CD4-positive, CD25-positive, alpha-beta regulatory T cell (primary cell): ENCODE measurements at regions not wholly inside any gene's neighbourhood (a gene's known extent, or its start where the extent isn't known, plus 50 kb on each side); places are given as distances from the start of the nearest gene placed in this dataset.

ENCODE experiments used
- ATAC-seq, 2 donors: fragments of 150-1000 bp; cut with Tn5 transposase; one replicate each; pipeline ENCODE4 v1.10.0; 2021; ENCODE audit warnings: low read depth in 2 of 2, moderate number of reproducible peaks in 2 of 2, moderate library complexity in 1 of 2
- DNase-seq, 3 donors: peaks; one replicate each; pipeline versions ENCODE4 v3.0.0 to v3.0.0-alpha.2; 2012 to 2022; ENCODE audit warnings: mixed read lengths in 1 of 3
- H3K27ac ChIP-seq: one replicate; pipeline ENCODE4 v1.7.0; 2013; ENCODE audit warnings: mild to moderate bottlenecking, low read length; ENCODE audit not compliant: insufficient read depth, poor library complexity, severe bottlenecking
- H3K27me3 ChIP-seq: one replicate; pipeline ENCODE4 v1.7.0; 2013; ENCODE audit warnings: low read length; ENCODE audit not compliant: control insufficient read depth, insufficient read depth
- H3K36me3 ChIP-seq: one replicate; pipeline ENCODE4 v1.7.0; 2013; ENCODE audit warnings: mild to moderate bottlenecking, low read length, moderate library complexity; ENCODE audit not compliant: control insufficient read depth, insufficient read depth
- H3K4me1 ChIP-seq: 2 replicates; pipeline ENCODE4 v1.7.0; 2013; ENCODE audit warnings: mild to moderate bottlenecking, low read length; ENCODE audit not compliant: insufficient read depth, control insufficient read depth, poor library complexity, severe bottlenecking
- H3K4me3 ChIP-seq: one replicate; pipeline ENCODE4 v1.7.0; 2013; ENCODE audit warnings: low read depth, mild to moderate bottlenecking, low read length, moderate library complexity
- H3K9me3 ChIP-seq, 2 experiments: 1 replicate in 1 of 2; 2 replicates in 1 of 2; pipeline ENCODE4 v1.7.0; 2013; ENCODE audit warnings: low read length in 2 of 2, mild to moderate bottlenecking in 1 of 2, moderate library complexity in 1 of 2; ENCODE audit not compliant: control insufficient read depth in 2 of 2
- H3K27ac Mint-ChIP-seq, 3 donors: one replicate each; pipeline ENCODE4 v1.8.0; 2020 to 2022; ENCODE audit warnings: mild to moderate bottlenecking in 3 of 3, mixed read lengths in 3 of 3, moderate library complexity in 2 of 3
- H3K27me3 Mint-ChIP-seq: one replicate; pipeline ENCODE4 v1.8.0; 2022; ENCODE audit warnings: mild to moderate bottlenecking, mixed read lengths
- H3K36me3 Mint-ChIP-seq: one replicate; pipeline ENCODE4 v1.8.0; 2020; ENCODE audit warnings: mixed read lengths
- H3K4me1 Mint-ChIP-seq, 4 donors: one replicate each; pipeline ENCODE4 v1.8.0; 2020 to 2022; ENCODE audit warnings: mixed read lengths in 4 of 4, mild to moderate bottlenecking in 1 of 4
- H3K4me3 Mint-ChIP-seq, 4 donors: one replicate each; pipeline ENCODE4 v1.8.0; 2020 to 2022; ENCODE audit warnings: mild to moderate bottlenecking in 4 of 4, mixed read lengths in 4 of 4, moderate library complexity in 3 of 4
- H3K9me3 Mint-ChIP-seq, 7 donors: one replicate each; pipeline ENCODE4 v1.8.0; 2020 to 2022; ENCODE audit warnings: mixed read lengths in 7 of 7, mild to moderate bottlenecking in 3 of 7, moderate library complexity in 2 of 7

GRCh38 chr16:64853551-64853950, 268.3 kb downstream of the CDH11 start:
- no peak overlapping the region for H3K4me3 ChIP-seq
- Mint-ChIP-seq H3K4me3 (no peak overlapping the region), H3K27me3 (no peaks in the 10 kb centered on the region), H3K27ac (no peak overlapping the region), H3K36me3 (no peaks in the 10 kb centered on the region), H3K4me1 (no peaks in the 10 kb centered on the region), H3K9me3 (peaks cover 2 to 16% (median 4%) of the 10 kb centered on the region in 7 donors)
- H3K36me3 ChIP-seq, result no peaks in the 10 kb centered on the region
- peaks cover 0 to 11% of the 10 kb centered on the region in 2 experiments for H3K9me3 ChIP-seq
- no peak overlapping the region for H3K27ac ChIP-seq
- DNase-seq (no peak), ATAC-seq (no peak)
- H3K27me3 ChIP-seq, result no peaks in the 10 kb centered on the region
- no peaks in the 10 kb centered on the region for H3K4me1 ChIP-seq

GRCh38 chr16:64846966-64847365, 274.9 kb downstream of the CDH11 start:
- DNase-seq (no peak), ATAC-seq (no peak)
- Histone ChIP-seq H3K4me3 (no peak overlapping the region), H3K4me1 (no peaks in the 10 kb centered on the region), H3K27ac (no peak overlapping the region), H3K9me3 (peaks cover 2 to 4% of the 10 kb centered on the region in 2 experiments), H3K36me3 (no peaks in the 10 kb centered on the region), H3K27me3 (no peaks in the 10 kb centered on the region)
- no peaks in the 10 kb centered on the region for H3K4me1 Mint-ChIP-seq
- H3K27ac Mint-ChIP-seq, result no peak overlapping the region
- H3K36me3 Mint-ChIP-seq, result no peaks in the 10 kb centered on the region
- H3K27me3 Mint-ChIP-seq, result no peaks in the 10 kb centered on the region
- H3K9me3 Mint-ChIP-seq, result peaks cover 2 to 24% (median 11%) of the 10 kb centered on the region in 7 donors
- H3K4me3 Mint-ChIP-seq, result no peak overlapping the region

DNA sequence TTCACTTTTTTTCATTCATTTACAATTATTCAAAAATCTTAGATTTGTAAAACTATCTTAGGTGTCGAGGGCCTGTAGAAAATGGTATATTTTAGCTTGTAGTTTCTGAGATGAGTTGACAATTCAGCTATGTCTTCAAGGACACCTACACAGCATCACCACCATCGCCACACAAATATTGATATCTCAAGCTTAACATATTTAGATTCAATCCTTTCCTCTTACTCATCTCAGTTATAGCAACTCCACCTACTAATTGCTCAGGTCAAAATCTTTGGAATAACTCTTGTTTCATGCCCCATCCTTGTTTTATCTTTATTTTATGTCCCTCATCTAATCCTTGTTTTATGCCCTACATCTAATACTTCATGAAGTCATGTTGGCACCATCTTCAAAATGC, 276.8 kb downstream of the CDH11 start:
- H3K27ac Mint-ChIP-seq, result peak overlapping the region in 1 of 3 donors; percentile 27
- Histone ChIP-seq H3K9me3 (peaks cover 1 to 2% of the 10 kb centered on the region in 2 experiments), H3K27ac (no peak overlapping the region), H3K4me1 (no peaks in the 10 kb centered on the region), H3K4me3 (no peak overlapping the region), H3K27me3 (no peaks in the 10 kb centered on the region), H3K36me3 (no peaks in the 10 kb centered on the region)
- H3K4me1 Mint-ChIP-seq, result no peaks in the 10 kb centered on the region
- DNase-seq (no peak), ATAC-seq (no peak)
- no peaks in the 10 kb centered on the region for H3K36me3 Mint-ChIP-seq
- H3K9me3 Mint-ChIP-seq, result peaks cover 3 to 34% (median 14%) of the 10 kb centered on the region in 7 donors
- no peaks in the 10 kb centered on the region for H3K27me3 Mint-ChIP-seq
- H3K4me3 Mint-ChIP-seq, result no peak overlapping the region

GRCh38 chr16:64841482-64841881, 280.4 kb downstream of the CDH11 start:
- H3K27ac ChIP-seq, result no peak overlapping the region
- peaks cover 0 to 2% of the 10 kb centered on the region in 2 experiments for H3K9me3 ChIP-seq
- peaks cover 7 to 25% (median 14%) of the 10 kb centered on the region in 7 donors for H3K9me3 Mint-ChIP-seq
- no peaks in the 10 kb centered on the region for H3K27me3 ChIP-seq
- no peak overlapping the region for H3K27ac Mint-ChIP-seq
- no peaks in the 10 kb centered on the region for H3K27me3 Mint-ChIP-seq
- H3K36me3 Mint-ChIP-seq, result no peaks in the 10 kb centered on the region
- no peaks in the 10 kb centered on the region for H3K4me1 ChIP-seq
- DNase-seq (no peak), ATAC-seq (no peak)
- H3K4me3 Mint-ChIP-seq, result no peak overlapping the region
- no peak overlapping the region for H3K4me3 ChIP-seq
- H3K36me3 ChIP-seq, result no peaks in the 10 kb centered on the region
- no peaks in the 10 kb centered on the region for H3K4me1 Mint-ChIP-seq

DNA sequence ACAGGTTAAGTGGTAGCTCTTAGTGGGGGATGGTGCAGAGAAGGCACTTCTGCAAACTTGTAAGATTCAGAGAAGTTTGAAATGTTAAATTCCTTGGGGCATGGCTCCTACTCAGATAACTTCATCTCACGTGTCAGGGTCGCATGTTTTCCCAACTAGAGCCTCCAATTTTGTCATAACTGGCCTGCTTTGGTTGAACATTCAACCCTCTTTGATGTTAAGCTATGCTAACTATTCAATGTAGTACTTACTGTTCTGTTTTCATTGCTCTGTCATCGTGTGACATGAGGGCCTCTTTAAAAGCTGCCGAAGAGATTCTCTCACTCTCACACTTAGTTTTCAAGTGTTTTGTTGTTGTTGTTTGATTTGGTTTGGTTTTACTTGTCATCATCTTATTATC, 280.8 kb downstream of the CDH11 start:
- no peaks in the 10 kb centered on the region for H3K4me1 ChIP-seq
- no peaks in the 10 kb centered on the region for H3K36me3 Mint-ChIP-seq
- H3K36me3 ChIP-seq, result no peaks in the 10 kb centered on the region
- H3K9me3 Mint-ChIP-seq, result peaks cover 7 to 24% (median 14%) of the 10 kb centered on the region in 7 donors
- no peak overlapping the region for H3K27ac Mint-ChIP-seq
- no peak overlapping the region for H3K4me3 Mint-ChIP-seq
- no peaks in the 10 kb centered on the region for H3K27me3 Mint-ChIP-seq
- H3K27ac ChIP-seq, result no peak overlapping the region
- no peak for DNase-seq
- no peaks in the 10 kb centered on the region for H3K27me3 ChIP-seq
- no peak overlapping the region for H3K4me3 ChIP-seq
- H3K4me1 Mint-ChIP-seq, result no peaks in the 10 kb centered on the region
- peaks cover 0 to 2% of the 10 kb centered on the region in 2 experiments for H3K9me3 ChIP-seq
- no peak for ATAC-seq

GRCh38 chr16:64830653-64831052, 291.2 kb downstream of the CDH11 start:
- Mint-ChIP-seq H3K4me3 (peak overlapping the region in 1 of 4 donors; percentile 27), H3K4me1 (no peaks in the 10 kb centered on the region), H3K9me3 (peaks cover 8 to 19% (median 13%) of the 10 kb centered on the region in 7 donors), H3K36me3 (no peaks in the 10 kb centered on the region), H3K27me3 (no peaks in the 10 kb centered on the region), H3K27ac (no peak overlapping the region)
- no peak for DNase-seq
- H3K4me3 ChIP-seq, result no peak overlapping the region
- no peak overlapping the region for H3K27ac ChIP-seq
- no peaks in the 10 kb centered on the region for H3K9me3 ChIP-seq
- H3K36me3 ChIP-seq, result no peaks in the 10 kb centered on the region
- no peaks in the 10 kb centered on the region for H3K4me1 ChIP-seq
- no peaks in the 10 kb centered on the region for H3K27me3 ChIP-seq
- no peak for ATAC-seq

GRCh38 chr16:64829678-64830077, 292.2 kb downstream of the CDH11 start:
- Mint-ChIP-seq H3K4me3 (no peak overlapping the region), H3K4me1 (no peaks in the 10 kb centered on the region), H3K27me3 (no peaks in the 10 kb centered on the region), H3K9me3 (peaks cover 3 to 19% (median 13%) of the 10 kb centered on the region in 7 donors), H3K36me3 (no peaks in the 10 kb centered on the region), H3K27ac (no peak overlapping the region)
- Histone ChIP-seq H3K27me3 (no peaks in the 10 kb centered on the region), H3K36me3 (no peaks in the 10 kb centered on the region), H3K27ac (no peak overlapping the region), H3K4me3 (no peak overlapping the region), H3K4me1 (no peaks in the 10 kb centered on the region), H3K9me3 (no peaks in the 10 kb centered on the region)
- ATAC-seq (no peak), DNase-seq (no peak)

DNA sequence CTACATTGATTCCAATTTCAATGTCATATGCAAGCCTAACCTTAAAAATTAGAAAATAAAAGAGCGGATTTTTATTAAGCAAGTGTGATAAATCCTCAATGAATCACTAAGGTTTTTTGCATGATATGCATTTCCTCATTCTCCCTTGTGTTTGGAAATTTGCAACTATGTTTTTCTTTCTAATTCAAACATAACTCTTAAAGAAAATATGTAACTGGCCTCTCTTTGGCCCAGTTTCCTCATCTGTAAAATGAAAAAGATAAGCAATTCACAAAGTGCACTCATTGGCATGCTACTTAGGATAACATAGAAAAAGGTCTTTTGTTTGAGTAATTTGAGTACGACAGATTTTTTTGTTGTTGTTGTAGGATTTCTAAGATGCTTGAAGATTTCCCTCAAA, 295.5 kb downstream of the CDH11 start:
- ATAC-seq (no peak), DNase-seq (no peak)
- no peak overlapping the region for H3K27ac Mint-ChIP-seq
- H3K36me3 ChIP-seq, result no peaks in the 10 kb centered on the region
- H3K4me3 ChIP-seq, result no peak overlapping the region
- H3K9me3 Mint-ChIP-seq, result peaks cover 4 to 25% (median 13%) of the 10 kb centered on the region in 7 donors
- H3K9me3 ChIP-seq, result no peaks in the 10 kb centered on the region
- H3K36me3 Mint-ChIP-seq, result no peaks in the 10 kb centered on the region
- no peaks in the 10 kb centered on the region for H3K27me3 ChIP-seq
- peaks cover 0 to 4% (median 0%) of the 10 kb centered on the region in 4 donors for H3K4me1 Mint-ChIP-seq
- no peaks in the 10 kb centered on the region for H3K27me3 Mint-ChIP-seq
- H3K4me1 ChIP-seq, result no peaks in the 10 kb centered on the region
- H3K27ac ChIP-seq, result no peak overlapping the region
- H3K4me3 Mint-ChIP-seq, result no peak overlapping the region
